Astrocyte (in vitro differentiated cells and primary cell): ENCODE measurements at regions not wholly inside any gene's neighbourhood (a gene's known extent, or its start where the extent isn't known, plus 50 kb on each side); places are given as distances from the start of the nearest gene placed in this dataset.

Experiments used
- DNase-seq: peaks from one replicate; pipeline ENCODE4 v3.0.0-alpha.2; 2010; ENCODE audit warnings: low read depth
- FAIRE-seq: peaks from 2 replicates; lab custom pipeline; 2011; peaks lifted over from hg19 to GRCh38; lab: Jason Lieb, UNC
- H2AFZ ChIP-seq: 2 replicates; pipeline ENCODE4 v1.6.0; 2012; ENCODE audit warnings: low read depth, low read length, inconsistent platforms
- H3K27ac ChIP-seq: 2 replicates; pipeline ENCODE4 v1.5.1; 2011; ENCODE audit warnings: low read depth, low read length, inconsistent platforms
- H3K27me3 ChIP-seq: 2 replicates; pipeline ENCODE4 v1.6.0; 2011; ENCODE audit warnings: low read length, inconsistent platforms; ENCODE audit not compliant: insufficient read depth
- H3K36me3 ChIP-seq: 2 replicates; pipeline ENCODE4 v1.5.1; 2011; ENCODE audit warnings: low read length, inconsistent platforms; ENCODE audit not compliant: insufficient read depth
- H3K4me1 ChIP-seq: 2 replicates; pipeline ENCODE4 v1.5.1; 2011; ENCODE audit warnings: low read length, inconsistent platforms; ENCODE audit not compliant: insufficient read depth
- H3K4me2 ChIP-seq: 2 replicates; pipeline ENCODE4 v1.6.0; 2012; ENCODE audit warnings: low read length, inconsistent platforms
- H3K4me3 ChIP-seq: 2 replicates; pipeline ENCODE4 v1.5.1; 2011; ENCODE audit warnings: low read depth, mild to moderate bottlenecking, low read length, inconsistent platforms; ENCODE audit not compliant: insufficient read depth
- H3K79me2 ChIP-seq: 2 replicates; pipeline ENCODE4 v1.6.0; 2012; ENCODE audit warnings: mild to moderate bottlenecking, low read length, inconsistent platforms; ENCODE audit not compliant: insufficient read depth
- H3K9ac ChIP-seq: 2 replicates; pipeline ENCODE4 v1.6.0; 2012; ENCODE audit warnings: mild to moderate bottlenecking, low read length, inconsistent platforms
- H3K9me3 ChIP-seq: 2 replicates; pipeline ENCODE4 v1.5.1; 2012; ENCODE audit warnings: low read depth, mild to moderate bottlenecking, low read length, inconsistent platforms; ENCODE audit not compliant: insufficient read depth
- H4K20me1 ChIP-seq: 2 replicates; pipeline ENCODE4 v1.6.0; 2012; ENCODE audit warnings: low read length, inconsistent platforms; ENCODE audit not compliant: insufficient read depth
- H3K27ac Mint-ChIP-seq: one replicate; pipeline ENCODE4 v1.8.0; 2021; ENCODE audit warnings: mild to moderate bottlenecking, mixed read lengths; ENCODE audit not compliant: unreplicated experiment
- H3K27me3 Mint-ChIP-seq: one replicate; pipeline ENCODE4 v1.8.0; 2021; ENCODE audit warnings: low read depth, mixed read lengths; ENCODE audit not compliant: unreplicated experiment
- H3K36me3 Mint-ChIP-seq: one replicate; pipeline ENCODE4 v1.8.0; 2021; ENCODE audit warnings: low read depth, mixed read lengths; ENCODE audit not compliant: unreplicated experiment
- H3K4me1 Mint-ChIP-seq: one replicate; pipeline ENCODE4 v1.8.0; 2021; ENCODE audit warnings: low read depth, mixed read lengths; ENCODE audit not compliant: unreplicated experiment
- H3K4me3 Mint-ChIP-seq: one replicate; pipeline ENCODE4 v1.8.0; 2021; ENCODE audit warnings: mild to moderate bottlenecking, moderate library complexity, mixed read lengths; ENCODE audit not compliant: unreplicated experiment
- H3K9me3 Mint-ChIP-seq: one replicate; pipeline ENCODE4 v1.8.0; 2021; ENCODE audit warnings: mild to moderate bottlenecking, mixed read lengths; ENCODE audit not compliant: unreplicated experiment
- EZH2 ChIP-seq: IDR thresholded peaks from 2 replicates; pipeline ENCODE4 v1.6.1; 2012; ENCODE audit warnings: mild to moderate bottlenecking, low read length, inconsistent platforms; ENCODE audit not compliant: insufficient read depth
- TF ChIP-seq, protein P1 (sequence below): IDR thresholded peaks from 2 replicates; pipeline ENCODE4 v1.5.1; 2011; ENCODE audit warnings: low read depth, mild to moderate bottlenecking, inconsistent platforms, low read length, moderate library complexity; ENCODE audit not compliant: insufficient read depth

DNA sequence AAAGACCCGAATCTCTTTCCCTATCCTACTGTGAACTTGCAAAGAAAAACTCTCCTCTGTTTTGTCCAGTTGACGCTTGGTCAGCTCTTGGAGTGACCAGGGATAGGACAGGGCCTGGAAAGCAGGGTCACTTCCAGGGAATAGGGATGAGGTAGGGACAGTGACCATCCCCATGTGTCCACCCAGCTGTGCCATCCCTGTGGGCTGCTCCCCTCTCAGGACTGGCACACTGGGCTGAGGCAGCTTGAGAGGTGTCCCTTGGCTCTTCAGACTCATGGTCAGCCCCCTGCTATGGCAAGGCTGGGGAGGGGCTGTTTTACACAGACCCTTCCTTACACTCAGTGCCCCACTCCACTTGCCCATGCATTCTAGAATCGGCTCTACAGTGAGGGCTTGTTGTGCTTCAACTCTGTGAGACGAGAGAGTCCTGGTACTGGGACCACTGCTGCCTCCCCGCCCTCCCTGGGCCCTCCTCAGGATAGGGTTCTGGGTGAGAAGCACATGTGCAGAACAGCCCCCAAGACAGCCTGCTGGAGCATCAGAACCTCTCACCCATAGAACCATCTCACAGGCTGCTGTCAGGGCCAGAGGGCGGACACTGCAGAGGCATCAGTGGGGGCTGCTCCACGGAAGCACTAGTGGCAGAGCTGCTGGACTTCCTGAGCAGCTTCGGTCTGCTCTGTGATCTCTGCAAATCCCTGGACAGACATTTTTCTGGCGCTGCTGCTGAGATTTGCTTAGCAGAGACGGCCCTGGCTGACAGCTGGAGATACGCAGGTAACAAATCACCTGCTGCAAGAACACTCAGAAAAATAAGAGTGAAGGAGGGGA lies 202.8 kb upstream of the CXCL12 start:
- no peaks in the 10 kb centered on the region for H3K9me3 ChIP-seq
- FAIRE-seq (no peak), DNase-seq (no peak)
- Mint-ChIP-seq H3K4me3 (no peak overlapping the region), H3K27me3 (peaks cover 9% of the 10 kb centered on the region), H3K36me3 (no peaks in the 10 kb centered on the region), H3K4me1 (no peaks in the 10 kb centered on the region), H3K9me3 (no peaks in the 10 kb centered on the region), H3K27ac (no peak overlapping the region)
- H3K4me2 ChIP-seq: no peak overlapping the region
- no peaks in the 10 kb centered on the region for H4K20me1 ChIP-seq
- no peaks in the 10 kb centered on the region for H3K79me2 ChIP-seq
- H3K36me3 ChIP-seq: no peaks in the 10 kb centered on the region
- no peak overlapping the region for H2AFZ ChIP-seq
- H3K4me3 ChIP-seq: no peak overlapping the region
- H3K27me3 ChIP-seq: no peaks in the 10 kb centered on the region
- H3K4me1 ChIP-seq: no peaks in the 10 kb centered on the region
- no peak overlapping the region for H3K9ac ChIP-seq
- no peak overlapping the region for H3K27ac ChIP-seq
- no peak for TF ChIP-seq EZH2
- TF ChIP-seq, protein P1, sequence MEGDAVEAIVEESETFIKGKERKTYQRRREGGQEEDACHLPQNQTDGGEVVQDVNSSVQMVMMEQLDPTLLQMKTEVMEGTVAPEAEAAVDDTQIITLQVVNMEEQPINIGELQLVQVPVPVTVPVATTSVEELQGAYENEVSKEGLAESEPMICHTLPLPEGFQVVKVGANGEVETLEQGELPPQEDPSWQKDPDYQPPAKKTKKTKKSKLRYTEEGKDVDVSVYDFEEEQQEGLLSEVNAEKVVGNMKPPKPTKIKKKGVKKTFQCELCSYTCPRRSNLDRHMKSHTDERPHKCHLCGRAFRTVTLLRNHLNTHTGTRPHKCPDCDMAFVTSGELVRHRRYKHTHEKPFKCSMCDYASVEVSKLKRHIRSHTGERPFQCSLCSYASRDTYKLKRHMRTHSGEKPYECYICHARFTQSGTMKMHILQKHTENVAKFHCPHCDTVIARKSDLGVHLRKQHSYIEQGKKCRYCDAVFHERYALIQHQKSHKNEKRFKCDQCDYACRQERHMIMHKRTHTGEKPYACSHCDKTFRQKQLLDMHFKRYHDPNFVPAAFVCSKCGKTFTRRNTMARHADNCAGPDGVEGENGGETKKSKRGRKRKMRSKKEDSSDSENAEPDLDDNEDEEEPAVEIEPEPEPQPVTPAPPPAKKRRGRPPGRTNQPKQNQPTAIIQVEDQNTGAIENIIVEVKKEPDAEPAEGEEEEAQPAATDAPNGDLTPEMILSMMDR: no peak

DNA sequence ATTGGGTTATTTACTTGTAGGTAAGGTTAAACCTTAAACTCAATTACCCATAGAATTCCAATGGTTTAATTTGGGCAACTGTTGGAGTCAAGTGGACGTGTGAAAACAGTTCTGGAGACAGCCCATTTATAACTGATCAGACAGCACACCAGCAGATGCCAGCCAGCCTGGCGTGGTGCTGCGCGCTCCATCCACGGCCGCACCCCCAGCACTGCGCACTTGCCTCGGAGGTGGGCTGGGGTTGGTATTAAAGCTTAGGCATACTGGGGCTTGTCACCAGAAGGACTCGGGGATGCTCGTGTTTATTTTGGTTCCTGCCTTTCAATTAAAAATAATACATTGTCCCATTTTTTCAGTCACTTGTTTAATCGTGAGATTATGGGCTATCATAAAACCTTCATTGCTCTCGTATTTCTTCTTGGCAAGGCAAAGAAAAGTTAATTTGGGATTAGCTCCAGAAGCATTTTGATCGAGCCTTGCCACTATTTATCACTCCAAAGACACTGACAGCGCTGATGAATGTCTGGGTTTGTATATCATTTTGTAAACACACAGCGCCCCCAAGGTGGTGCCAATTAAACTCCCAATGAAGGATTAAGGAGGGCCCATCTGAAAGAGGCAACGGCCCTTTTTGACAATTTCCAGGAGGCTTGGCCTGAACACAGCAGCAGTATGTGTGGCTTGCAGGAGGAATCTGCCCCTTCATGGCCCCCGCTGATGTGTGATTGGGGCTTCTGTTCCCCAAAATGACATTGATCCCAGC lies 204.5 kb upstream of the CXCL12 start:
- no peaks in the 10 kb centered on the region for H3K4me1 ChIP-seq
- H3K27me3 ChIP-seq: no peaks in the 10 kb centered on the region
- H3K4me2 ChIP-seq: no peak overlapping the region
- no peak overlapping the region for H3K4me3 ChIP-seq
- Mint-ChIP-seq H3K36me3 (no peaks in the 10 kb centered on the region), H3K4me1 (no peaks in the 10 kb centered on the region), H3K9me3 (no peaks in the 10 kb centered on the region), H3K27ac (no peak overlapping the region), H3K27me3 (peaks cover 14% of the 10 kb centered on the region), H3K4me3 (no peak overlapping the region)
- no peak for FAIRE-seq
- H3K9me3 ChIP-seq: no peaks in the 10 kb centered on the region
- no peaks in the 10 kb centered on the region for H3K79me2 ChIP-seq
- H3K9ac ChIP-seq: no peak overlapping the region
- TF ChIP-seq, protein P1: no peak
- no peak for TF ChIP-seq EZH2
- no peaks in the 10 kb centered on the region for H4K20me1 ChIP-seq
- H3K27ac ChIP-seq: no peak overlapping the region
- no peak for DNase-seq
- no peak overlapping the region for H2AFZ ChIP-seq
- H3K36me3 ChIP-seq: no peaks in the 10 kb centered on the region
